KOPT-K1 (cell line): ENCODE measurements at regions not wholly inside any gene's neighbourhood (a gene's known extent, or its start where the extent isn't known, plus 50 kb on each side); places are given as distances from the start of the nearest gene placed in this dataset.

Experiments used
- H3K27ac ChIP-seq: fragments of 200-600 bp; sonication (generic); 2 replicates; pipeline ENCODE4 v1.5.1; 2016; ENCODE audit warnings: antibody characterized with exemption, mild to moderate bottlenecking, low read depth, low read length; ENCODE audit not compliant: poor library complexity, severe bottlenecking
- H3K36me3 ChIP-seq: fragments of 200-600 bp; sonication (generic); 2 replicates; pipeline ENCODE4 v1.5.1; 2017; ENCODE audit warnings: antibody characterized with exemption, mild to moderate bottlenecking, low read length, moderate library complexity; ENCODE audit not compliant: insufficient read depth
- H3K9me3 ChIP-seq: fragments of 200-600 bp; sonication (generic); 2 replicates; pipeline ENCODE4 v1.5.1; 2017; ENCODE audit warnings: antibody characterized with exemption, low read length, mild to moderate bottlenecking; ENCODE audit not compliant: insufficient read depth, poor library complexity, severe bottlenecking

GRCh38 chrX:46295963-46296362 lies 249.3 kb downstream of the ZNF674 start:
- Histone ChIP-seq H3K9me3 (no peaks in the 10 kb centered on the region), H3K36me3 (no peaks in the 10 kb centered on the region), H3K27ac (no peak overlapping the region)

- no peaks in the 10 kb centered on the region for H3K36me3 ChIP-seq
- H3K9me3 ChIP-seq: no peaks in the 10 kb centered on the region
- H3K27ac ChIP-seq: no peak overlapping the region
Measured at GRCh38 chrX:46294234-46294633, 251.0 kb downstream of the ZNF674 start.

DNA sequence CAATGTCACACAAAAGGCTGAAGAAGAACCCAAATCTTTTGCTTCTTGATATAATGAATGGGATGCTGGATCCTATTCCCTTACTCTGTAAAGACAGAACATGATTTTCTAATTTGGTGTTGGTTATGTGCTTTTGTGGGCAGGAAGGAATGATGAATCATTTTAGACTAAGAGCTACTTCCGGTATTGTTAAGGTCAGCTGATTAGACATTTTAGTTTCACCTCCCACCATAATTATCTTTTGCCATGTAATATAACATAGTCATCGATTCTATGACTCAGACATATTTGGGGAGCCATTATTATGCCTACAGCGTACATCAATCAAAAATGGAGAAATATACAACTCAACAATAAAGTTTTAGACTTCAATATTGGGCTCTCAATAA lies 265.3 kb downstream of the ZNF674 start:
- no peak overlapping the region for H3K27ac ChIP-seq
- no peaks in the 10 kb centered on the region for H3K36me3 ChIP-seq

DNA sequence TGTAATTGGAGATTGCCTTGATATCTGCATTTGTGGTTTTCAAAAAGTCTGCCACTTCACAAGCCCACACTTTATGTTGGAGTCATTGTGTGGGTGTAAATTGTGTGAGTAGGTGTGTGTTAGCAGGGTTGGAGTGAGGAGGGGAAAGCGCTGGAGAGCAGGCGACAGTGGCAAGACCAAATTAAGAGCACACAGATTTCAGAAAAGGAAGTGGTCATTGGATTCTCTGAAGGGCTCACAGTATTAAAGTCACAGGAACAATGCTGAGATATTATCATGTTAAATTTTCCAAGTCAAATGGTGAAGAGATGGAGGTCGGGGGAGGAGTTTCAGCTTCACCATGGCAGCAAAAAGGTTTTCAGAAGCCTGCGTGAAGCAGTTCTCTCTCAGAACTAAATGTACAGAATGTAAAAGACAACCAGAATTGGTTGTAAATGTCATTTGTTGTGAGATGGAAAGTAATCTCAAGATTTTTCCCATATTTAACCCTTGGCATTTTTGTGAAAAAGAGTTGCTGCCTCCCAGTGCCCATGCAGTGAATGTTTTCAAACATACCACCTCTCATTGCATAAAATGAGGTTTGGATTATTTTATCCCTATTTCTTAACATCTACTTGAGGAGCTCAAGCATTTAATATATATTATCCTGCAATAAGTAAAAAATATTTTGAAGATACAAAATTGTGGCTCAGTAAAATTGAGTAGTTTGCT lies 265.9 kb downstream of the ZNF674 start:
- no peak overlapping the region for H3K27ac ChIP-seq

More for the DNA sequence above, 265.3 kb downstream of the ZNF674 start:
- H3K9me3 ChIP-seq: no peaks in the 10 kb centered on the region

DNA sequence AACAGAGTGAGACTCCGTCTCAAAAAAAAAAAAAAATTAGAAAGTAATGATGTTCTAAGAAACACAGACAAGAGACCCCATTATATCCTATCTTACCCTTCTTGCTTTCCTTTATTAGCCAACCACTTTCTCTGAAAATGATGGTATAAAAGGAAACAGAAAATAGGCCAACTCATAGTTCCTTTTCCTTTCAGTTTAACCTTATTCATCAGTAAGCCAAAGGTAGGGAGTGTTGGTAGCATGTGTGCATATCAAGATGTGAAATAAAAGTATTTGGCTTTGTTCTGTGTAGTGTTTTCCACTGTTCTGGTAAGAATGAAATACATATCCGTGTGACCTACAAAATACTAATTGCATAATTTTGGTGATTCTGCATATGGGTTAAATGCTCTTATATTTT lies 266.6 kb downstream of the ZNF674 start:
- Histone ChIP-seq H3K36me3 (no peaks in the 10 kb centered on the region), H3K27ac (no peak overlapping the region), H3K9me3 (no peaks in the 10 kb centered on the region)

More for the DNA sequence above, 265.9 kb downstream of the ZNF674 start:
- Histone ChIP-seq H3K36me3 (no peaks in the 10 kb centered on the region), H3K9me3 (no peaks in the 10 kb centered on the region)

DNA sequence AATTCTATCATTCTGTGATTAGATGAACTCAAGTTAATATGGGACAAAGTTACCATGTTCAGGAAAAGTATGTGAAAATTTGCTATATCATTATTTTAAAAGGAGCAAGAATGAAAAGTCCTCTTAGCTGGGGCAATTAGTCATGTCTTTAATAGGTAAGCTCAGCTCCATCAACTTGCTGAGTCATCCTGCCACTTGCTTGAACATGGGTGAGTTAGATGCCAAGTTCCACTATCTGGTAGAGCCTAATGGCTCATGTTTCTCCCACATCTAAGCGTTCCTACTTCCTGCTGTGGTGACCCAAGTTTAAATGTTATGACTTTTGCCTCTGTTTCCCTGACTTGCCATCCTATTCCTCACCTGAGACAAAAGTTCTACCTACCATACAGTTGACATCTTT lies 276.8 kb downstream of the ZNF674 start:
- Histone ChIP-seq H3K9me3 (no peaks in the 10 kb centered on the region), H3K36me3 (no peaks in the 10 kb centered on the region), H3K27ac (no peak overlapping the region)

DNA sequence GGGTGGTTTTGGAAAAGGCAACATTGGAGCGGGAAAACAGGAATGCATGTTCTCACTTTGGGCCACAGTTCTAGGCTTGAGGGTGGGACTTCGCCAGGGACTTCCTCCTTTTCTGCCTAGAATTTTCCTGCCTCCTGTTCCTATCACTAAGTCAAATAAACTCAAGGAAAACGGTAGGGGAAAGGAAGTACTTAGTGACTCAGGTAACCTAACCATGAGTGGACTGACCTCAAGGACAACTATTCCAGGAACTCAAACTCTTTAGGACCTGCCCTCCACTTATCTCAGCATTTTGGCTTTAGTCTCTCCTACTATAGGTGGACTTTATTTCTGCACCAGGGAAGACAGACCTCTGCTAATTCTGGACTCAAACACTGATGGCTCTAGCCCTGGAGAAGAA lies 281.7 kb downstream of the ZNF674 start:
- no peaks in the 10 kb centered on the region for H3K36me3 ChIP-seq
- H3K27ac ChIP-seq: no peak overlapping the region
- H3K9me3 ChIP-seq: no peaks in the 10 kb centered on the region

DNA sequence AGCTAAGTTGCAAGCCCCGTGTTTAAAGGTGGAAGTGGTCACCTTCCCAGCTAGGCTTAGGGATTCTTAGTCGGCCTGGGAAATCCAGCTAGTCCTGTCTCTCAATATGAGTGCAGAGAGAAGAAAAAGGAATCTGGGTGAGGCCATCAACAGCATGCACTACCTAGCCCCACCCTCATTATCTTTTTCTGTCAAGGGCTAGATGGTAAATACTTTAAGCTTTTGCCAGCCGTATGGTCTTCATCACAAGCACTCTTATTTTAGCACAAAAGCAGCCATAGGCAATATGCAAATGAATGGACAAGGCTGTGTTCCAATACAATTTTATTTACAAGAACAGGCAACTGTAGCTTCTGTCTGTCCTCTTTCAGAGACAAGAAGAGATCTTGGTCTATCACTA lies 282.9 kb downstream of the ZNF674 start:
- Histone ChIP-seq H3K27ac (no peak overlapping the region), H3K36me3 (no peaks in the 10 kb centered on the region), H3K9me3 (no peaks in the 10 kb centered on the region)

- Histone ChIP-seq H3K36me3 (no peaks in the 10 kb centered on the region), H3K27ac (no peak overlapping the region), H3K9me3 (no peaks in the 10 kb centered on the region)
Measured at GRCh38 chrX:46260499-46260898, 284.7 kb downstream of the ZNF674 start.

- Histone ChIP-seq H3K36me3 (no peaks in the 10 kb centered on the region), H3K9me3 (no peaks in the 10 kb centered on the region), H3K27ac (no peak overlapping the region)
Measured at GRCh38 chrX:46258356-46258755, 286.9 kb downstream of the ZNF674 start.

DNA sequence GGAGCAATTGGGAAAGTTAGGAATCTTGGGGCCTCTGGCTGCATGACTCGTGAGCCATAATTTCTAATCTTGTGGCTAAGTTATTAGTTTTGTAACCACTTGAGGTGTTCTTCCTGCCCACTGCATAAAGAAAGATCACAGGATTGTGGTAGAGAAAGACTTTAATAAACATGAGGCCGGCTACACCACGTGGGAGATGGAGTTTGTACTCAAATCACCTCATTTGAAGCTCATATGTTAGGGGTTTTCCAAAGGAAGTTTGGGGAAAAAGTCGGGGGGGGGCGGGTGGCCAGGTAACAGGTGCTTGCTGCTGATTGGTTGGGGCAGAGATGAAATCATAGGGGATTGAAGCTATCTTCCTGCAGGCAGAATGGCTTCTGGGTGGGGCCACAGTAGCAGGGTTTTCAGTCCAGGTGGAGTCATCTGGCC lies 287.8 kb downstream of the ZNF674 start:
- Histone ChIP-seq H3K27ac (no peak overlapping the region), H3K9me3 (no peaks in the 10 kb centered on the region), H3K36me3 (no peaks in the 10 kb centered on the region)

- H3K36me3 ChIP-seq: no peaks in the 10 kb centered on the region
- no peak overlapping the region for H3K27ac ChIP-seq
- no peaks in the 10 kb centered on the region for H3K9me3 ChIP-seq
Measured at GRCh38 chrX:46256875-46257274, 288.3 kb downstream of the ZNF674 start.

DNA sequence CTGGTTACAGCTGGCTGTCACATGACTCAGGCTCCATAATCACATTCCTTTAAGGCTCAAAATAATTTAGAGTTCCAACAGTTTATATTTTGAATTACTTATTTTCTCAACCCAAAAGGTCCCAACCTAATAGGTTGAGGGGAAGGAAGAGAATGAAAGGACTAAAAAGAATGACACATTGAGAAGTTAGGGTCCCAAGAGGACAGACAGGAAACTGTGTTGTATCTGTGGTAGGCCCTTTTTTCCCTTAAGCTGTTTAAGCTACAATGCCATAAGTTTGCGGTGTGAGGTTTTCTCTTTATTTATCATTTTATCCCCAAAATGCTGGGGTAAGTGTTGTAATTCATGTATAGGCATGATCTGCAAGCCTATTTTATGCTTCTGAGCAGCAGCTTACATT lies 290.2 kb downstream of the ZNF674 start:
- no peak overlapping the region for H3K27ac ChIP-seq
- H3K9me3 ChIP-seq: no peaks in the 10 kb centered on the region
- no peaks in the 10 kb centered on the region for H3K36me3 ChIP-seq

GRCh38 chrX:46254641-46255040 lies 290.6 kb downstream of the ZNF674 start:
- Histone ChIP-seq H3K36me3 (no peaks in the 10 kb centered on the region), H3K27ac (no peak overlapping the region), H3K9me3 (no peaks in the 10 kb centered on the region)

DNA sequence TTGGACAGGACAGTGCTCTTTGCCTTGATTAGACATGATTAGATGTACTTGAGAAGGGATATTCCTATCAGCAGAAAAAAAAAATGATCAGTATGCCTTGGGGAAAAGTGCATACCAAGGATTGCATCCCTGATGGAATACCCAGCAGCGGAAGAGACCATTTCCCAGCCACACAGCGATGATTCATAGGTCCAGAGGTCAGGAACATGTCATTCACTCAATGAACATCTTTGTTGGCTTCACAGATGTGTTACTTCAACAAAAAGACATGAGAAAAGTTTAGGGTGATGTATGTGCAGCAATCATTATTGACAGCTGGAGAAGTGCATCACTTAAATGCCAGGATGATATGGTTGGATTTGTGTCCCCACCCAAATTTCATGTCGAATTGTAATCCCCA lies 293.5 kb downstream of the ZNF674 start:
- H3K9me3 ChIP-seq: no peaks in the 10 kb centered on the region
- H3K27ac ChIP-seq: no peak overlapping the region
- H3K36me3 ChIP-seq: no peaks in the 10 kb centered on the region

GRCh38 chrX:46250151-46250550 lies 295.1 kb downstream of the ZNF674 start:
- H3K36me3 ChIP-seq: no peaks in the 10 kb centered on the region
- no peaks in the 10 kb centered on the region for H3K9me3 ChIP-seq
- no peak overlapping the region for H3K27ac ChIP-seq
